UCSD-AML1 (cell line): ENCODE measurements at regions not wholly inside any gene's neighbourhood (a gene's known extent, or its start where the extent isn't known, plus 50 kb on each side); places are given as distances from the start of the nearest gene placed in this dataset.
"Not testable (repeated sequence)": the region's sequence is repeated elsewhere in the genome, so short reads cannot be mapped to it uniquely, and the experiment has no call there.

Experiments used
- DNase-seq: peaks from one replicate; lab custom pipeline; 2025; ENCODE audit not compliant: unreplicated experiment; lab: John Stamatoyannopoulos, UW

DNA sequence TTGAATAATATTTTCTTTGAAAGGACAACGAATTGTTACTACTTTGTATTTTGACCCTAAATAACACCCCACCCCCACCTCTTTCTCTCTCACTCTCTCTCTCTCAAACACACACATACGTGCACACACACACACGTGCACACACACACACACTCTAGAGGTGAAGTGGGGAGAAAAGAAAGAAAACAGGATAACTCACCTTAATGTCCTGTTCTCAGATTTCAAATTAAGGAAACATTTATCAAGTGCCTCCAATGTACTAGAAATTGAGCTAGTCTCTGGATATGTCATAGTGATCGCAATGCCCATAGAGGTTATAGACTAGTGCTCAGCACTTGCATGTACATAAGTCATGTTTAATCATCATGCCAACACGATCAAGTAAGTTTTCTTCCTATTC, 1483.6 kb upstream of the SEL1L start:
- no peak for DNase-seq

DNA sequence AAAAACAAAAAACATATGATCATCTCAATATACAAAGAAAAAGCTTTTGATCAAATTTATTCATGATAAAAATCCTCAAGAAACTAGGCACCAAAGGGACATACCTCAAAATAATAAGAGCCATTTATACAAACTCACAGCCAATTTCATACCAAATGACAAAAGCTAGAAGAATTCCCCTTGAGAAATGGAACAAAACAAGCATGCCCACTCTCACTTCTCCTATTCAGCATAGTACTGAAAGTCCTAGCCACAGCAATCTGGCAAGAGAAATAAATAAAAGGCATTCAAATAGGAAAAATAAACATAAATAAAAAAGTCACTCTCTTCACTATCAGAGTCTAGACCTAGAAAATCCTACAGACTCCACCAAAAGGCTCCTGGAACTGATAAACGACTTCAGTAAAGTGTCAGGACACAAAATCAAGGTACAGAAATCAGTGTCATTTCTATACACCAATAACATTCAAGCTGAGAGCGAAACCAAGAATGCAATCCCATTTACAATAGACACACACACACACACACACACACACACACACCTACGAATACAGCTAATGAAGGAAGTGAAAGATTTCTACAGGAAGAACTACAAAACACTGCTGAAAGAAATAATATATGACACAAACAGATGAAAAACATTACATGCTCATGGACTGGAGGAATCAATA, 1486.2 kb upstream of the SEL1L start:
- DNase-seq: no peak

DNA sequence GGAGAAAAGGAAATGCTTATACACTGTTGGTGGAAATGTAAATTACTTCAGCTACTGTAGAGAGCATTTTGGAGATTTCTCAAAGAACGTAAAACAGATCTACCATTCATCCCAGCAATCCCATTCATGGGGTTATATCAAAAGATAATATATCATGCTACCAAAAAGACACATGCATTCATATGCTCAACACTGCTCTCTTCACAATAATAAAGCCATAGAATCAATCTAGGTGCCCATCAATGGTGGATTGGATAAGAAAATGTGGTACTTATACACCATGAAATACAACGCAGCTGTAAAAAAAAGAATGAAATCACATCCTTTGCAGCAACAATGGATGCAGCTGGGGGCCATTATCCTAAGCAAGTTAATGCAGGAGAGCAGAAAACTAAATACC, 1487.7 kb upstream of the SEL1L start:
- DNase-seq: no peak

DNA sequence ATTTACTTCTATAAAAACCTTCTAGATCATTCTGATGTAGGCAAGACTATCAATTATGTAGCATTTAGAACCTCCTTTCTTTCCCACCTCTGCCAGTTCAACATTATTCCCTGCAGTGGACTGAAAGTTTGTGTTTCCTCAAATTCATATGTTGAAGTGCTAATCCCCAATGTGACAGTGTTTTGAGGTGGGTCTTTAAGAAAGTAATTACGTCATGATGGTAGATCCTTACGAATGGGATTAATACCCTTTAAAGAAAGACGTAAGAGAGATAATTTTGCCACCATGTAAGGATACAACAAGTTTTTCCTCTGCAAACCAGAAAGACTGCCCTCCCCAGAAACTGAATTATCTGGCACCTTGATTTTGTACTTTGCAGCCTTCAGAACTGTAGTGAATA, 1489.7 kb upstream of the SEL1L start:
- DNase-seq: no peak

DNA sequence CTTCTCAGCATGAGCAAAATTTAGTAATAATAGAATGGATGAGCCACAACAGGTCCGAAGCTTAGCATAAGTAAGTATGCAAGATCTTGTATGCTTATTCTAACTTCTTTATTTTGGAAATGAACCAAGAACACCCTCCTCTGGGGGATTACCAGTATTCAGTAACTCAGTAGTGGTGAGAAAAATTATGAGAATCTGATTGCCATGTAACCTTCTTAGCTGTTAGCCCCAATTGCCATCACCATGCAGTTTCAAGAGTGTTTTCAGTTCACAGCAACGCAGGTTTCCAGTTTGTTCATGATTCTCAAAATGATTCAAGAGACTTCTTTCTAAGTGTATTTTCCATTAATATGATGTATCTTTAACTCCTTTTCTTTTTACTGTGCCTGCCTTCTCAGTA, 1507.6 kb upstream of the SEL1L start:
- no peak for DNase-seq

DNA sequence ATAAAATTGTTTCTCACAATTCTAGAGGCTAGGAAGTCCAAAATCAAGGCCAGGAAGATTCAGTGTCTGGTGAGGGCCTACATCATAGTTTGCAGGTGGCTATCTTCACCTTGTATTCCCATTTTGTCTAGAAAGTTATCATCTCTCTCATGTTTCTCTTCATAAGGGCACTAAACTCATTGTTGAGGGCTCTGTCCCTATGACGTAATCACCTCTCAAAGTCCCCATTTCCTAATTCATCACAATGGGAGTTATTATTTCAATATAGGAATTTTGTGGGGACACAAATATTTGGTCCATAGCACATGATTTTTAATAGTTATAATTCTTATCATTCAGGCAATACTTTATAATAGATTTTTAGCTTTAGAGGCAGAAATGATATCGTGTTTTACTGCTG, 1509.2 kb upstream of the SEL1L start:
- DNase-seq: no peak

DNA sequence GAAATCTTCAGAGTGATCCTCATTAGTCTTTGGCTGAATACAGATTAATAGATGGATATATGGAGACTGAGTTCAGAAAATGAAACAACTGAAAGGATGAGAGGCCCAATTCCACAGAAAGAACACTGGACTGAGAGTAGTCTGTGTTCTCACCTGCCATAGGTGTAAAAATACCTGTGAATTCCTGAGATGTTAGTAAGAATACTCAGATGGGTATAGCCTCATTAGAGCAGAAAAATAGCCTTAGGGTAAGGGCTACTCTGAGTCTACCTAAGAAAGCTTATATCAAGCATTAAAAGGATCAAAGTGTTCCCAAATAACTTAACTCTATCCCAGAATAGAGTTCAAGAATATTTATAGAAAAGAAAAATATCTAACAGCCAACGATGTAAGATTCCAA, 1510.3 kb upstream of the SEL1L start:
- no peak for DNase-seq

DNA sequence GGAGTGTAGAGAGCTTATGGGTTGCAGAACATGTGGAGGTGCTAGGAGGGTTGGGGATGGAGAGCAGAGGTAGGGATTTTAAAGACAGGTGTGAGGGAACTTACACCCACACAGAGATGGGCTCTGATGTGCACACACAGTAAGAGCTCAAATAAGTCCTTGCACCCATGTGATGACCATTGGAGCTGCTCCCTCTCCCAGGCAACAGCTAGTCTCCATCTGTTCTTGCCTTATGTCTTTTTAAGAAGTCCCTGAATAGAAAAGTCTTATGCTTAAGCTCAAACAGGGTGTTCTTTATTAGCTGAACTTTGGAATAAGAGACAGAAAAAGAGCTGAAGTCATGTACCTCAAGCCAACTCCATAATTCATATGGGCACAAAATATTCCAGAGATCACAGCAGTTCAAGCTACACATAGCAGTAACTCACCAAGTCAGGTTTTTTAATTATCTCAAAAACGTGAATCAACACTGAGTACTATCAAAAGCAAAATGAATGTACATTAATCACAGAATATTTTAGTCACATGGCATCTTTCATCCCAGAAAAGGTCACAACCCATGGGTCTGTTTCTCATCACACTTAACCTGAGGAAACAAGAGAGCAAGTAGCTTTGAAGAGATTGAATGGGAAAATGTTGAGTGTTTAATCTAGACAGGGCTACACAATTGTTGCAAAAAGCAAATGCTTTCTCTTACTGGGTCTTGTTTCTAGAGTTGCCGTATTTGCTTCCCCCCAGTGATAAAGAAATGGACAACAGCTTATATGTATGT, 1513.6 kb upstream of the SEL1L start:
- no peak for DNase-seq

DNA sequence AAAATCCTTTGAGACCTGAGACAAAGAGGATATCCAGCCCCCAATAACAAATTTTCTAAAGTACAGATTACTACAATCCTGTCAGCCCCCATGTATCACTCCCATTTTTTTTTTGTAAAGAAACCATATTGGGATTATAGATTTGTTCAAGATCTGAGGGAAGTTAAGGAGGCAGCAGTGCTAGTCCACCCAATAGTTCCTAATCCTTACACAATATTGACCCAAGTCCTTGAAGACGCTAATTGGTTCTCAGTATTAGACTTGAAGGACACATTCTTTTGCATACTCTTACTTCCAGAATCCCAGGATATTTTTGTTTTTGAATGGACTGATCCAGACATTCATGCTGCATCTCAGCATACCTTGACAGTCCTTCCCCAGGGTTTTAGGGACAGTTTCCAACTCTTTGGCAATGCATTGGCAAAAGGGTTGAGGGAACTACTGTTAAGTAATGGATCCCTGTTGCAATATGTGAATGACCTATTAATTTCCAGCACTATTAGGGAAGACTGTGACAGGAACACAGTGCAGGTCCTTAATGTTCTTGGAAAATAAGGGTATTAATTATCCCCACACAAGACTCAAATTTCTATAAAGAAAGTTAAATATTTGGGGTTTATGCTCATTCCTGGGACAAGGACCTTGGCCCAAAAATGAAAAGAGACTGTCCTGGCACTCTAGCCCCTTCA, 1519.5 kb upstream of the SEL1L start:
- no peak for DNase-seq

DNA sequence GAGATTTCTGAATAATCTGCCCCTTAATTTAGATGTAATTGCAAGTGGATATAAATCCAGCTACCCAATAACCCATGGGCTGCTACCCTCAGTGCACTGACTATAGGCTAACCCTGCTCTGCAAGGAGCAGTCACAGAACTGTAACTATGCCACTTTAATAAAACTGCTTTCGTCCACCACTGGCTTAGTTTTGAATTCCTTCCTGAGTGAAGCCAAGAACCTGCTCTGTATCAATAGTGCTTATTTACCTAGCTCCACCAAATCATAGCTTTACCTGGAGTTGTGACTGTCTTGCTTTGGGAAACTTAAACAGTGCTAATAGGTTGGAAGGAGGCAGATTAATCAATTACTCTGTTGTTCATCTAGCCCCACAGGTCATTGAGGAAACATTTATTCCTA, 1524.4 kb upstream of the SEL1L start:
- DNase-seq: no peak

DNA sequence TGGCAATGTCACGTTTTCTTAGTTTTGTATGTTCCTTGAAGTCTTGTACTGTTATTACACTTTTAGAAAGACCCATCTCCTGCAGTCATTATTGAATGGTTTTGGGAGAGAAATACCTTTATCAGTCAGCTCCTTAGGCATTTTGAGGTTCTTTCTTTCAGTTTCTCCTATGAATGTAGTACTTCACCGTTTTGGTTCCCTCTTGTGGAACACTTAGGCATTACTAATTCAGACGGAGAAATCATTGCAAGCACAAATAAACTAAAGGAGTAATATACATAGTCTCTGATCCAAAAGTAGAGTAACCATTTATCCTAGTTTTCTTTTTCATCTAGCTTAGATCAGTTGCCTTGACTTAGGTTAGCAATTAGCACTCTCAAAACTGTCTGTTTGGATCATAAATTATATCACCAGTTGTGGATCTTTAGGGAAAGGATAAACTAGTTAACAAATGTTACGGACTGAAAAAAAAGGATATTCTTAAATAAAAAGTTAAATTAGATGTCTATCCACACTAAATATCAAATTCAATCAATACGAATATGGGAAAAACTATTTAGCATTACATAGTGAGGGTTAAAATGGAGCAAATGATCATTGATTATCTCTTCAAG, 1538.3 kb upstream of the SEL1L start:
- no peak for DNase-seq

DNA sequence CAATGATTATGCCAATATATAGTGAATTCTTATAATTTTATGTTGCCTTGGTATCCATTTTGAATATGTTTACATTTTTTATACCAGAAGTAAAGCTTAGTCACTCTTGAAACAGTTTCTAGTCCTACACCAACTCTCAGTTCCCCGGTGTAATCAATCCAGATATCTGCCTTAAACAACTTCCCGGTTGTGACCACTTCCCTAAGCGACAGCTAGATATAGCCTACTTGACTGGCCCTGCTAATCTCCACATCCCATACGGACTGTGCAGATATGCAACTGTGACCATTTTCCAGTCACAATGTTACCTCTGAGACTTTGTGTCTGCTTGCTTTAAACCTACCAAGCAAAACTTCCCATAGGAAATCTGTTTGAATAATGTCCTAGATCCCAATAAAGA, 1551.5 kb upstream of the SEL1L start:
- peak; percentile 8 for DNase-seq

DNA sequence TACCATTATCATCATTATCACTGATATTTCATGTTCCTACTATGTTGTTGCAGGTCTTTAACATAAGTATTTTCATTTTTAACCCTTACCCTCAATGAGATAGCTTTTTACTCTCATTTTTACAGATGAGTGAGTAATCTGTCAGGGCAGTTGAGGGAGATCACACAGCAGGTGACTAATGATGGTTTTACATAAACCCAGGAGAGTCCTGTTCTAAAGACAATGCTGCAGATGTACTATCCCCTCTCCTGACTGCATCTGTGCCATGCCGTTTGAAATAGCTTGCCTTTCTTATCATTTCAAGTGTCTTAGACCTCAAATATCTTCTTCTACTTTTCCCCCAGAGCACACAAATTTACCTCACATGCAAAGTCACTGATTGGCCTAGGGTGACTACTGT, 1552.1 kb upstream of the SEL1L start:
- no peak for DNase-seq

DNA sequence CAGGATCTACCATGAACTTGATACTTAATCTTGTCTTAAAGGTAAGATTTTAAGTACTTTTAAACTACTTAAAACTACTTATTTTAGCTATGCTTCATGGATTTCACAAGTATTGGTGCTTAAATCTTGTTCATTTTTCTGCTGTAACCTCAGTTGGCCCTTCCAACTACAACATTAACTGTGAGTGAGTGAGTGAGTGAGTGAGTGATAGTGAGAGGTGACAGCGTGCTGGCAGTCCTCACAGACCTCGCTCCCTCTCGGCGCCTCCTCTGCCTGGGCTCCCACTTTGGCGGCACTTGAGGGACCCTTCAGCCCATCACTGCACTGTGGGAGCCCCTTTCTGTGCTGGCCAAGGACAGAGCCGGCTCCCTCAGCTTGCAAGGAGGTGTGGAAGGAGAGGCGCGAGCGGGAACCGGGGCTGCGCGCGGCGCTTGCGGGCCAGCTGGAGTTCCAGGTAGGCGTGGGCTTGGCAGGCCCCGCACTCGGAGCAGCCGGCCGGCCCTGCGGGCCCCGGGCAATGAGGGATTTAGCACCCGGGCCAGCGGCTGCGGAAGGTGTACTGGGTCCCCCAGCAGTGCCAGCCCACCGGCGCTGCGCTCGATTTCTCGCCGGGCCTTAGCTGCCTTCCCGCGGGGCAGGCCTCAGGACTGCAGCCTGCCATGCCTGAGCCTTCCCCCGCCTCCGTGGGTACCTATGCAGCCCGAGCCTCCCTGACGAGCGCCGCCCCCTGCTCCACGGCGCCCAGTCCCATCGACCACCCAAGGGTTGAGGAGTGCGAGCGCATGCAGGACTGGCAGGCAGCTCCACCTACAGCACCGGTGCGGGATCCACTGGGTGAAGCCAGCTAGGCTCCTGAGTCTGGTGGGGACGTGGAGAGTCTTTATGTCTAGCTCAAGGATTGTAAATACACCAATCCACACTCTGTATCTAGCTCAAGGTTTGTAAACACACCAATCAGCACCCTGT, 1558.6 kb upstream of the SEL1L start:
- not testable (repeated sequence) for DNase-seq

DNA sequence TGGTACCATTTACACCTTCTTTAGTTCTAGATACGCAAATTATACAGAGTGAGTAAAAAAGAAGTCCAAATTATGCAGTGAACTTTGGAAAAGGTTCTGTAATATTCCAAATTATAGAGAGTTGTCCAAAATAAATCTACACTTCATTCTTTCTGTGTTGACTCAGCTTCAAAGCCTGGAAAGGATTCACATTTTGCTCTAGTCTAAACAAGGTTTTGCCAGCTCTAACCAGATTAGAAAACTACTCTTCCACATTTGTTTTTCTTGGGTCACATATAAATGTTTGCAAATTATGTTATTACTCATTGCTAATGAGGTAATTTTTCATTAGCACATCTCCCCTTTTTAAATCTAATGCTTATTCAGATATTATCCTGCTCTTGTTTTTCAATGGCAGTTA, 1562.4 kb upstream of the SEL1L start:
- no peak for DNase-seq

DNA sequence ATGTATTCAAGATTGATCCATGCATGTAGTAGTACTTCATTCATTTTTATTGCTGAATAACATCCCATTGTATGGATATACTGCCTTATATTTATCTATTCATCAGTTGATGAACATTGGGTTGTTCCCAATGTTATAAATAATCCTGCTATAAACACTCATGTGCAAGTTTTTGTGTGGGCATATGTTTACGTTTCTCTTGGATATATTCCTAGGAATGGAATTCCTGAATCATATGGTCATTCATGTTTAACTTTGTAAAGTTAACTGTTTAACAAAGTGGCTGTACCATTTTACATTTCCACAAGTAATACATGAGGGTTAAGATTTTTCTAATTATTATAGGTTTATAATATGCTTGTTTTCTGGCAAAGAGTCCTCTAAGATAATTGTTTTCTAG, 1568.2 kb upstream of the SEL1L start:
- no peak for DNase-seq

DNA sequence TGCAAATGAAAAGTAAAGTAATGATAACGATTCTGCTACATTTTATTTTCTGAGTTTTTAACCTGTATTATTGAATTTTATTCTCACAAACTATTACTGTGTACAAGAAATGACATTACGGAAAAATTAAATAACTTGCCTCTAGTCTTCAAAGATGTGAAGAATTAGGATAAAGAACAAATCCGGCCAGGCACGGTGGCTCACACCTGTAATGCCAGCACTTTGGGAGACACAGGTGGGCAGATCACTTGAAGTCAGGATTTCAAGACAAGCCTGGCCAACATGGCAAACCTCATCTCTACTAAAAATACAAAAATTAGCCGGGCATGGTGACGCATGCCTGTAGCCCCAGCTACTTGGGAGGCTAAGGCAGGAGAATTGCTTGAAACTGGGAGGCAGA, 1584.4 kb upstream of the SEL1L start:
- DNase-seq: no peak

DNA sequence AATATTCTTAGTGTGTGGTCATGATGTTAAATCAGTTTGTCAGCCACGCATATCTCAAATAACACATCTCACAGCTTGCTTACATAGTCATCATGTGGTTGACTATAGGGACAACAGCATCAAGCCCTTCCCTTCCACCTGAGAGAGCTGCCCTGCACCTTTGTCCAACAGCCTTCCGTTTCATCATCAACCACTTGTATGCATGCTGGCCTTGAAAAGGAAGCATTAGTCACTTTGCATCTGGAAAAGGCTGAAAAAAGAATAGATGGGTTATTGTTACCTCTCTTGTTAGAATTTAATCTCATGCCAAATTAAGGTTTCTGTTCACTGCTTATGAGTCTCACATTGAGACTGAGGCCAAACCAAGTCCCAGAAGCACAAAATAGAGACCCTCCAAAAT, 1586.5 kb upstream of the SEL1L start:
- DNase-seq: no peak

DNA sequence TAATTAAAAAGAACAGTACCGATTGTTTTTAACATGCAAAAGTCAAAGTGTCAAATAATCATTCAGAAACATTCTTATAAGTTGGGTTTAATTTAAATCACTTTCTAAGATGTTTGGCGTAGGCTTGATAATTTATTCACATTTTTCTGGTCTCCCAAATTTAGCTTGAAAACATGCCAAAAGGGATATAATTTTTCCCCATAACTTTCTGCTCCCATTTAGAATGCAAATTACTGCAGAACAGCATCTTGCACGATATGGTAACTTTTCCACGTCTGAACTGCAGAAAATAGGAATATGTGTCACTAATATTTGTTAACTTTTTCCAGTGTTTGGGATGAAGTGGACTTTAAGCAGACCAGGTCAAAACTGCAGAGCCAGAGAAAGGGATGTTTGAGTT, 1592.4 kb upstream of the SEL1L start:
- DNase-seq: no peak

DNA sequence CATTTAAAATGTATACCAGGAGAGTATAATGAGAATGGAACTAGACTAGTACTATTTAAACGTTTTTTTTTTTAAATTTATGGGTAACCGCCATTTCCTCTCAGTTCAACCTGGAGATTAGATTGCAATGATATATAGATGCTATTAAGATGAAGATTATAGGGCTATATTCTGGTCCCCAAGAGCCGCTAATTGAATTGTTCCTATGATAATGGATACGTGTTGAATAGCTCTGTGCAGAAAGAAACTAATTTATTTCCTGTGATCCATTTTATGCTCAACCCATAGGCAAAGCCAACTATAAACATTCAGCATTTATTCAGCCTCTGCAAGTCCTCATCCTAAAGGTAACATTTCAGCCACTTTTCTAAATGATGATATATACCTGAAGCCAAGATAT, 1595.1 kb upstream of the SEL1L start:
- no peak for DNase-seq

DNA sequence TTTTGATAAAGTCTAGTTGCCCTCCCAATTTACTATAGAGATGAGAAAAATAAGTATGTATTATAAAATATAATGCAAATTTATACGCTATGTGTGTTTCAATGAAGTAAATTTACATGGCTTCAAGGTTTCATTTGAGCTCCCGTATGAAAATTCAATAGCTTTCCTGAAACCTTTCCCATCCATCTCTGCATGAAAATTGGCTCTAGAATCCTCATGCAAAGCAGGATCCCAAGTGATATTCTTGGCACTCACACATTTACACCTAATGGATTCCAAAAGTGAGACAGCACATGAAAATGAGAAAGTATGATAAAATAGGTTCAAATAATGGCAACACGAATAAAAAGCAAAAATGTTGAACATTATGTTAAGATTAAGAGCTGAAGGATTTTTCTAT, 1595.8 kb upstream of the SEL1L start:
- no peak for DNase-seq
